Muscle layer of colon (tissue), 2 donors: ENCODE measurements at regions not wholly inside any gene's neighbourhood (a gene's known extent, or its start where the extent isn't known, plus 50 kb on each side); places are given as distances from the start of the nearest gene placed in this dataset.

Experiments used
- H3K27ac ChIP-seq: one replicate; pipeline ENCODE4 v1.7.0; 2013; ENCODE audit warnings: low read depth, mild to moderate bottlenecking, low read length, moderate library complexity
- H3K27me3 ChIP-seq, 2 donors: one replicate each; pipeline ENCODE4 v1.7.0; 2013; ENCODE audit warnings: low read length in 2 of 2, mild to moderate bottlenecking in 2 of 2; ENCODE audit not compliant: insufficient read depth in 2 of 2, control insufficient read depth in 1 of 2
- H3K36me3 ChIP-seq: one replicate; pipeline ENCODE4 v1.7.0; 2013; ENCODE audit warnings: mild to moderate bottlenecking, low read length; ENCODE audit not compliant: insufficient read depth
- H3K4me1 ChIP-seq: one replicate; pipeline ENCODE4 v1.7.0; 2013; ENCODE audit warnings: mild to moderate bottlenecking, low read length; ENCODE audit not compliant: insufficient read depth
- H3K4me3 ChIP-seq, 2 donors: one replicate each; pipeline ENCODE4 v1.7.0; 2013; ENCODE audit warnings: low read length in 2 of 2, low read depth in 1 of 2, mild to moderate bottlenecking in 1 of 2, moderate library complexity in 1 of 2
- H3K9ac ChIP-seq: one replicate; pipeline ENCODE4 v1.7.0; 2013; ENCODE audit warnings: low read length
- H3K9me3 ChIP-seq: one replicate; pipeline ENCODE4 v1.7.0; 2013; ENCODE audit warnings: mild to moderate bottlenecking, low read length
- donor health status: abdominal sarcoma.
- donor health status: Adenocarcinoma of cecum.

- Histone ChIP-seq H3K36me3 (no peaks in the 10 kb centered on the region), H3K9ac (no peak overlapping the region), H3K27me3 (no peaks in the 10 kb centered on the region), H3K9me3 (peaks cover 4% of the 10 kb centered on the region), H3K4me1 (peaks cover 7% of the 10 kb centered on the region), H3K4me3 (no peak overlapping the region), H3K27ac (no peak overlapping the region)
These were observed 368.6 kb upstream of the DPH6 start for GRCh38 chr15:35914573-35914972.

GRCh38 chr15:35921046-35921445, 375.1 kb upstream of the DPH6 start:
- H3K9me3 ChIP-seq: no peaks in the 10 kb centered on the region
- no peaks in the 10 kb centered on the region for H3K4me1 ChIP-seq
- no peak overlapping the region for H3K27ac ChIP-seq
- H3K4me3 ChIP-seq: no peak overlapping the region
- no peaks in the 10 kb centered on the region for H3K27me3 ChIP-seq
- H3K9ac ChIP-seq: no peak overlapping the region
- no peaks in the 10 kb centered on the region for H3K36me3 ChIP-seq

GRCh38 chr15:35925275-35926006, 379.5 kb upstream of the DPH6 start:
- no peaks in the 10 kb centered on the region for H3K9me3 ChIP-seq
- no peak overlapping the region for H3K9ac ChIP-seq
- no peaks in the 10 kb centered on the region for H3K36me3 ChIP-seq
- H3K27ac ChIP-seq: no peak overlapping the region
- H3K27me3 ChIP-seq: no peaks in the 10 kb centered on the region
- no peak overlapping the region for H3K4me3 ChIP-seq
- H3K4me1 ChIP-seq: no peaks in the 10 kb centered on the region

- Histone ChIP-seq H3K9me3 (no peaks in the 10 kb centered on the region), H3K4me1 (no peaks in the 10 kb centered on the region), H3K4me3 (no peak overlapping the region), H3K36me3 (no peaks in the 10 kb centered on the region), H3K9ac (no peak overlapping the region), H3K27me3 (no peaks in the 10 kb centered on the region), H3K27ac (no peak overlapping the region)
These were observed 380.0 kb upstream of the DPH6 start for GRCh38 chr15:35926007-35926380.

- H3K9me3 ChIP-seq: no peaks in the 10 kb centered on the region
- H3K27ac ChIP-seq: no peak overlapping the region
These were observed 382.9 kb upstream of the DPH6 start for GRCh38 chr15:35928847-35929246.

GRCh38 chr15:35929740-35930444, 383.9 kb upstream of the DPH6 start:
- no peak overlapping the region for H3K9ac ChIP-seq
- H3K9me3 ChIP-seq: no peaks in the 10 kb centered on the region
- H3K36me3 ChIP-seq: no peaks in the 10 kb centered on the region

More at GRCh38 chr15:35928847-35929246, 382.9 kb upstream of the DPH6 start:
- Histone ChIP-seq H3K27me3 (no peaks in the 10 kb centered on the region), H3K9ac (no peak overlapping the region), H3K36me3 (no peaks in the 10 kb centered on the region), H3K4me1 (no peaks in the 10 kb centered on the region), H3K4me3 (no peak overlapping the region)

GRCh38 chr15:35931799-35932341, 385.9 kb upstream of the DPH6 start:
- Histone ChIP-seq H3K27ac (no peak overlapping the region), H3K9me3 (no peaks in the 10 kb centered on the region), H3K27me3 (no peaks in the 10 kb centered on the region)

More at GRCh38 chr15:35929740-35930444, 383.9 kb upstream of the DPH6 start:
- H3K4me1 ChIP-seq: no peaks in the 10 kb centered on the region
- H3K27me3 ChIP-seq: no peaks in the 10 kb centered on the region
- no peak overlapping the region for H3K4me3 ChIP-seq
- no peak overlapping the region for H3K27ac ChIP-seq

GRCh38 chr15:35932531-35932930, 386.6 kb upstream of the DPH6 start:
- no peaks in the 10 kb centered on the region for H3K9me3 ChIP-seq
- H3K4me3 ChIP-seq: no peak overlapping the region
- no peak overlapping the region for H3K9ac ChIP-seq
- H3K27ac ChIP-seq: no peak overlapping the region
- H3K4me1 ChIP-seq: peaks cover 3% of the 10 kb centered on the region
- no peaks in the 10 kb centered on the region for H3K27me3 ChIP-seq
- no peaks in the 10 kb centered on the region for H3K36me3 ChIP-seq

More at GRCh38 chr15:35931799-35932341, 385.9 kb upstream of the DPH6 start:
- no peak overlapping the region for H3K9ac ChIP-seq
- H3K4me1 ChIP-seq: no peaks in the 10 kb centered on the region
- no peak overlapping the region for H3K4me3 ChIP-seq
- no peaks in the 10 kb centered on the region for H3K36me3 ChIP-seq

GRCh38 chr15:35933531-35933930, 387.6 kb upstream of the DPH6 start:
- Histone ChIP-seq H3K27ac (no peak overlapping the region), H3K9ac (no peak overlapping the region), H3K36me3 (no peaks in the 10 kb centered on the region), H3K27me3 (no peaks in the 10 kb centered on the region), H3K4me1 (peaks cover 4% of the 10 kb centered on the region), H3K4me3 (no peak overlapping the region), H3K9me3 (no peaks in the 10 kb centered on the region)

GRCh38 chr15:35934383-35935049, 388.6 kb upstream of the DPH6 start:
- H3K9me3 ChIP-seq: no peaks in the 10 kb centered on the region

GRCh38 chr15:35936284-35936683, 390.3 kb upstream of the DPH6 start:
- Histone ChIP-seq H3K36me3 (no peaks in the 10 kb centered on the region), H3K4me3 (no peak overlapping the region), H3K9ac (no peak overlapping the region), H3K27me3 (no peaks in the 10 kb centered on the region), H3K27ac (no peak overlapping the region), H3K9me3 (no peaks in the 10 kb centered on the region), H3K4me1 (peaks cover 4% of the 10 kb centered on the region)

More at GRCh38 chr15:35934383-35935049, 388.6 kb upstream of the DPH6 start:
- Histone ChIP-seq H3K9ac (no peak overlapping the region), H3K27me3 (no peaks in the 10 kb centered on the region), H3K4me3 (no peak overlapping the region), H3K36me3 (no peaks in the 10 kb centered on the region), H3K4me1 (peaks cover 4% of the 10 kb centered on the region), H3K27ac (no peak overlapping the region)
